ENCODE measurements at regions not wholly inside any gene's neighbourhood (a gene's known extent, or its start where the extent isn't known, plus 50 kb on each side); places are given as distances from the start of the nearest gene placed in this dataset.
"Not testable (repeated sequence)": the region's sequence is repeated elsewhere in the genome, so short reads cannot be mapped to it uniquely, and the experiment has no call there.

DNA sequence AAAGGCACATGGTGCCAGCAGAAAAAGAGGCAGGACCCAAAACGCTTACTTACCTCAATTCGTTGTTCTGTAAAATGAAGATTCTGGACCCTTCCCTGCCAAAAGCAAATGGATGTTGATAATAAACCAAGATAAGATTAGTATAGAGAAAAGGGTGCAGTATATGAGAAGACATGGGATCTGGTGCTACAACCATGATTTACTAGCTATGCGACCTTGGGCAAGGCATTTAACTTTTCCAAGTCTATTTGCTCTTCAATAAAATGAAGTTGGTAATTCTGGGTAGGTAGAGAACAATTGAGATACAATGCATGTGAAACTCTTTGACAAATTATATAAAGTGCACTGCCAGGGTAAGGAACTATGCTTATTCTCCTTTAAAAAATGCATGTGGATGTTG lies 185.0 kb upstream of the IRF2BP2 start:
- FAIRE-seq; DNase-seq (ENCODE audit: extremely low spot score, insufficient read length, low read depth): not testable (repeated sequence)

DNA sequence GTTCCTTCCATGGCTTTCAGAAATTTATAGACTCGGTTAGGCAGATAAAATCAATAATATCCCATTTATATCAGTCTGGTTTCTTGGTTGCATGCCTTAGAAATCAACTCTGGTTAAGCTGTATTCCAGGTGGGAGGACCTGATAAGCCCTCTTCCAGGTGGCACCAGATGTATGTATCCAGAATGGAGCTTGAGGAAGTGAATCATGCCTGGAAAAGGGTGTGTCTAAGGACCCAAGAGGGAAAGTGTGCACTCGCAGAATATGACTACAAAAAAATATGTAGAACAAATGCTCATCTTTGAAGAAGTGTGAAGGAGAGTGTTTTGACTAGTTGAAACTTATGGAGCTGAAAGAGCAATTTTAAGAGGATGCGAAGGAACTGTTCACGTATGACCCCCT lies 184.5 kb upstream of the IRF2BP2 start:
- not testable (repeated sequence) for FAIRE-seq; DNase-seq (ENCODE audit: extremely low spot score, insufficient read length, low read depth)

DNA sequence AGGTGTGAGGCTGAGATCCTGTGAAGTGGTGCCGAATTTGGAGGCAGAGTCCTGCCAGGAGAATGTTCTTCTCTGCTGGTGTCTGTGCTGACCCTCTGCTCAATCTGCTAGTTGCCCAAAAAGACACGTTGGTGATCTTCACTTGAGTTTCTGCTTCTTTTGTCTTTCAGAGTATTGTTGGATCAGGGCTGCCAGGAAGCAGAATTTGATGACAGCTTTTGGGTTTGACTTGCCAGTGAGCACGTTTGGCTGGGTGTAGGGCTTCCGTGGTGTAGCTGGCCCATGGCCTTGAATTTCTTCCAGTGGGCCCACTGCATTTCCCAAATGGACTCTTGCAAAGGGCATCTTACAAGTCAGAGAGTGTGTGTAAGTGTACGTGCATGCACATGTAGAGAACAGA lies 183.9 kb upstream of the IRF2BP2 start:
- FAIRE-seq: not testable (repeated sequence)

DNA sequence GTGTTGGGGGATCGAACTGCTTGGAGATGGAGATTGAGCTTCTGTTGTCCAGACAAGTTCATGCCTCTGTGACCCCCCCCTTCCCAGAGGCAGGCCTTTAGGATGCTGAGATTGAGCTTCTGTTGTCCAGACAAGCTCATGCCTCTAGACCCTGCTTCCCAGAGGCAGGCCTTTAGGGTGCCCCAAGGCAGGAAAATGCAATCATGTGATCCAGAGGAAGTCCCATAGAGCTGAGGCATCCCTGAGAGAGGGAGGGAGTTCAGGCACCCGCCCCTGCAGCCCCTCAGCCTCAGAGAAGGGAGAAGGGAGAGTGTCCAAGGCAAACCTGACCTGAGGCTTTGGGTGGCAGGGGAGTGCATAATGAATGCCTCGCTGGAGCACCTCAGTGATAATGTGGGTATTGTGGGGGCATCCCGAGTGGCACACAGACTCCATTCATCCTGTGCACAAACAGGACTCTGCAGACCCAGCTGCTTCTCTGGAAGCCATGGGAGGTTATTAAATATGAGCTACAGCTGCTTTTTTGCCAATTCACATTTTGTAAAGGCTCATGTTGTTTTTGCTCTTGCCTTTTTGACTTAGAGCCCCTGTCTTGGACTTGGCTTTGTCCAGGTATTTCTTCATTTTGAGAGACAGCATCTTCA lies 182.4 kb upstream of the IRF2BP2 start:
- FAIRE-seq; DNase-seq (ENCODE audit: extremely low spot score, insufficient read length, low read depth): not testable (repeated sequence)

More for the DNA sequence above, 183.9 kb upstream of the IRF2BP2 start:
- DNase-seq (ENCODE audit: extremely low spot score, insufficient read length, low read depth): not testable (repeated sequence)

DNA sequence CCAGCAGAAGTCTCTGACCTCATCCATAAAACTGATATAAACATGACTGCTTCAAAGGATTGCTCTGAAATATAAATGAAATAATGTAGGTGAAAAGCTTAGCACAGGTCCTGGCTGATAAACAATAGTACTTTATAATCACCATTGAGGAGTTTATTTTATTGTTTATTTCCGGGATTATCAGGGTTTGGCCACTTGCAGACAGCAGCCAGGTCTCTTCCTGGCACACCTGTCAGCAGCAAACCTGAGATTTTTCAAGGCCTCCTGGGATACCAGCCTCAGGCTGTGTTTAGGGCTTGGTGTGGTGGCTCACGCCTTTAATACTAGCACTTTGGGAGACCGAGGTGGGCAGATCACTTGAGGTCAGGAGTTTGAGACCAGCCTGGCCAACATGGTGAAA lies 181.6 kb upstream of the IRF2BP2 start:
- DNase-seq (ENCODE audit: extremely low spot score, insufficient read length, low read depth); FAIRE-seq: not testable (repeated sequence)

DNA sequence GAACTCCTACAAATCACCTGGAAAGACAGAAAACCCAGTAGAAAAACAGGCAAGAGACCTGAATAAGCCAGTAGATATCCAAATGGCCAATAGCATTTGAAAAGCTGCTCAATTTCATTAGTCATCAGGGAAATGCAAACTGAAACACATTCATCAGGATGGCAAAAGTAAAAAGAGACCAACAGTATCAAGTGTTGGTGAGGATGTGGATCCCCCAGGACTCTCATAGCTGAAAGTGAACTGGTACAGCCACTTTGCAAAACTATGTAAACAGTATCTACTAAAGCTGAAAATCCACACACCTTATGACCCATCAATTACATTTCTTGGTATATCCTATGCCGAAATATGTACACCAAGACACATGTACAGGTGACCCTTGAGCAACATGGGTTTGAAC lies 180.4 kb upstream of the IRF2BP2 start:
- not testable (repeated sequence) for DNase-seq (ENCODE audit: extremely low spot score, insufficient read length, low read depth); FAIRE-seq

DNA sequence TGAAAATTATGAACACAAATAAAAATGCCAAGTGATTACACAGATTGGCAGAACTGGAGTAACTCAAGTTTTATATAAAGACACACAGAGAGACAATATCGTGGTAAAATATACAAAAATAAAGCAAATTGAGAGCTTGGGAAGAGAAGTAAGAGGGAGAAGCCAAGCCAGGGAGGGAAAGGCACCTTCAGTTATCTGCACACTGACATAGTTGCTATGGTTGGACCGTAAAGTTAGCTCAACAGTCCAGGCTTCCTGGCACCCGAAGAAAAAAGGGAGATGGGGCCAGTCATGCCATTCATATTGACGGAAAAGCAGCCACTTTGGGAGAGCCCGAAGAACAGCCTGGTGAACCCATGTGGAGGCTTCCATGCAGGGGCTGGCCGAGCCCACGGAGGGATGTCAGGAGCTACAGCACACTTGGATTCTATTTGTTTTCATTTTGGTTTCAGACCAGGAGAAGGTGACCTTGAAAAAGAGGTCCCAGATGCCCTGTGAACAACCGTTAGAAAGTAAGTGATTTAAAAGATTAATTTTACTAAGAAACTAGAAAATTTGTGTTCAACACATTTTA lies 177.1 kb upstream of the IRF2BP2 start:
- DNase-seq (ENCODE audit: extremely low spot score, insufficient read length, low read depth); FAIRE-seq: not testable (repeated sequence)

DNA sequence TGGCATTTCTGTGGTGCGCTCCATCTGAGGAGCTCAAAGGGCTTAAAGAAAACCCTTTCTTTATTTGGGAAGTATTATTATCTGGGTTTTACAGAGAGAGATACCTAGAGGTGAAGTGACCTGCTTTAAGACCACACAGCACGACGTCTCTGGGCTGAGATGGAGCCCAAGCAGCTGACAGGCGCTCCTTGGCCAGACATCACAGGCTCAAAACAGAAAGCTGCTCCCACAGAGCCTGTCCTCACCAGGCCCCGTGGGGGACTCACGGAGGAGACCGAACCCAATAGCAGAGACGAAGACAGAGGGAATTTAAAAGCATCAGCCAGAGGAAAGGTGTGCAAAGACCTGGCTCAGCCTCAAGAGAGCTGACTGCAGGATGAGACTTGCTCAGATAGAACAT lies 175.9 kb upstream of the IRF2BP2 start:
- DNase-seq (ENCODE audit: extremely low spot score, insufficient read length, low read depth); FAIRE-seq: not testable (repeated sequence)

DNA sequence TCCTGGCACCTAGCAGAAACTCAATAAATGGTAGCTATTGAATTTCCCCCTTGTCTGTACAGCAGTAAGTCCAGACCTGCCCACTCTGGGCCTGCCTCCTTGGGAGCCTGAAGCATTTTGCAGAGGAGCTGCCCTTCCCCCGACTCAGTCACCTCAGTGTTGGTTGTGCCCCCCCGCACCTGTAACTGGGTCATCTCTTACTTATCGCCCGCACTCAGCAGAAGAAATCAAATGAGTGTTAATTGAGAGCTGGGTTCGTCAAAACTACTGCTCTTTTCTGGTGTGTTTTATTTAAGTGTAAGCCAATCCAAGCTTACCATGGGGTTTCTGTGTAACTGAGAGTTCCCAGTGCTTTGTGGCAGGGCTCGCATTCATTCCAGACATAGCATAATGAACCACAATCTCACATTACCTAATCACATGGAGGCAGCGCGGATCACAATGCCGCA lies 175.5 kb upstream of the IRF2BP2 start:
- not testable (repeated sequence) for DNase-seq (ENCODE audit: extremely low spot score, insufficient read length, low read depth); FAIRE-seq

DNA sequence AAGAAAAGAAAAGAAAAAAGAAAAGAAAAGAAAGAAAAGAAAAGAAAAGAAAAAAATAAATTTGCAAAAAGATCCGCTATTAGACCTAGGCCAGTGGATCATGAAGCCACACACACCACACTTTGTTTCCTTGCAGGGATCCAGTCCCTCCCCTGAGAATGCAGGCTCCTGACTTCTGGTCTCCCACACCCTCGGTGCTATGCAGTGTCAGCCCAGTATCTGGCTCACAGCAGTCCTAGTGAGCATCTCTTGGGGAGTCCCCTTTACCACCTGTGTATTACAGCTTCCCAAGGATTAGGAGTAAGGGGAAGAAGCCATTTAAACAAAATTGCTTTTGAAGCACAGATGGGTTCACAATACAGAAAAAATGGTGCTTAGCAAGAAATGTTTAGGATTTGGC lies 174.1 kb upstream of the IRF2BP2 start:
- DNase-seq (ENCODE audit: extremely low spot score, insufficient read length, low read depth); FAIRE-seq: not testable (repeated sequence)

DNA sequence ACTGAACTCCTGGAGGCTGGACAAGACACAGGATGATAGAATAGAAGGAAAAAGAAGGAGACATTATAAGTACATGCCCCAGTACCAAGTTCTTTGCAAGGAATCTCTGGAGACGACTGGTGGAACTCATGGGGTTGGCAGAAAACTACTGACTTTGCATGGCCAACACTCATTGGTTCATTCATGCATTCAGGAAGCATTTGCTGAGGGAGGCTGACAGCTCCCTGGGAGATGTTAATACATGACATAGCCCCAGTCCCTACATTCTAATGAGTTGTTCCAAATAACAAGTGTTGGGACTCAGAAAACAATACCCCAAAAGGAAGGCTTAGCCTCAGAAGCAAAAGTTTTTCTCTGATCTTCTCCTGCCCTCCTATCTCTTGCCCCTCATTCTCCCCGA lies 172.8 kb upstream of the IRF2BP2 start:
- no peak for FAIRE-seq
- no peak for DNase-seq (ENCODE audit: extremely low spot score, insufficient read length, low read depth)

DNA sequence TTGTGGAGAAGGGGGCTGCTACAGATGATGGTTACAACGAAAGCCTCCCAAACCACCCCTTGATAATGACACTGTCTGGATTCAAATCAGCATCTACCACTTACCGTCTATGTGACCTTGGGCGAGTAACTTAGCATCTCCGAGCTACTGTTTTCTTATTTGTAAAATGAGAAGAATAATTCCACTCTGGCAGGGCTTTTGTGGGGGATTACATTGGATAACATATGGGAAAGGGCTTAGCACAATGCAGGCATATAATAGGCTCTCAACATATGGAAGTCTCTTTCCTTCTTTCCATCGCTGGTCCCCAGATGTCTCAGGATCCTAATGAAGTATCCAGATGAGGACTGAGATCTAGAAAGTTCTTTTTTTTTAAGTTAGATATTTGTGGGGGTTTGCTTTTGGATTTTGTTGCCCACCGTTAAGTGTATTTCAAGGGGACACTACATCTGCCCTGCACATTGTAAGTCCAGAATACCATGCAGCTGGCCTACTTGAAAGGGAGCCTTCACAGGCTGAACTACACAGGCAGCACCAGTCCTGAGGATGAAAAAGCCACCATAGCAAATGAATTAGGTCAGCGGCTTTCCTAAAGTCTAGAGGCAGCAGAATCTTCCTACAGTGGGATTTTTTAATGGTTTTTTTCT lies 172.2 kb upstream of the IRF2BP2 start:
- no peak for FAIRE-seq
- DNase-seq (ENCODE audit: extremely low spot score, insufficient read length, low read depth): no peak

DNA sequence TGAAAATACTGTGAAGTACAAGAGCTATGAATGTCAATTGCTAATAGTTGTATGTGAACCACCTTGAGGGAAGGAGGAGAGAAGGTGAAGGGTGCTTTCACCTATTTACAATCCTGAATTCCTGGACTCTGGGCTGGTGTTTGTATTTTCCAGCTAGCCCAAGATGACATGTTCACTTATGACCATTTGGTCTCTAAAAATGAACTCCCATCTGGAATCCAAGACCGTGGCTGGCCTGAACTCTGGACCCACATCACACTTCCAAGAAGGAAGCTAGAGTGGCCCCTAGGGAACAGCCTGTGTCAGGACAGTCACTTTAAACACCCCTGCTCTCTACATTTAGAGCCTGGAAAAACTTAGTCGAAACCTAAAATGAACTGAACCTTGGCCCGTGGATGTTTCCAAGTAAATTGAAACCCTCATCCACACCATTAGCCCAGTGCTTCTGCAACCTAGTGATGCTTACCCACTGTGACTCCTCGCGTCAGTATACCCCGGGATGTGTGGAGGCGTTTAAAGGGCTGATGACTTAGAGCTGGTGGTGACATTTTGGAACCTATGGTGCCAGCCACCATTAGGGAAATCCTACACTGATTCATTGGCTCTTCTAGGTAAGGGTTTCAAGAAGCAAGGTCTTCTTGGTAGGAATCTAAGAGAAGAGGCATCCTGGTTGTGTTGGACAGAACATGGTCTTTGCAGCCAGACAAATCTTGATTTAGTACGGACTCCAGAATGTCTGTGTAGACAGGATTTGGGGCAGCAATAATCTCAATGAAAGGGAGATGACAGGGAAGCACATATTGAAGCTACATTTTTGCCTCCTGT lies 171.5 kb upstream of the IRF2BP2 start:
- DNase-seq (ENCODE audit: extremely low spot score, insufficient read length, low read depth) (no peak), FAIRE-seq (no peak)

DNA sequence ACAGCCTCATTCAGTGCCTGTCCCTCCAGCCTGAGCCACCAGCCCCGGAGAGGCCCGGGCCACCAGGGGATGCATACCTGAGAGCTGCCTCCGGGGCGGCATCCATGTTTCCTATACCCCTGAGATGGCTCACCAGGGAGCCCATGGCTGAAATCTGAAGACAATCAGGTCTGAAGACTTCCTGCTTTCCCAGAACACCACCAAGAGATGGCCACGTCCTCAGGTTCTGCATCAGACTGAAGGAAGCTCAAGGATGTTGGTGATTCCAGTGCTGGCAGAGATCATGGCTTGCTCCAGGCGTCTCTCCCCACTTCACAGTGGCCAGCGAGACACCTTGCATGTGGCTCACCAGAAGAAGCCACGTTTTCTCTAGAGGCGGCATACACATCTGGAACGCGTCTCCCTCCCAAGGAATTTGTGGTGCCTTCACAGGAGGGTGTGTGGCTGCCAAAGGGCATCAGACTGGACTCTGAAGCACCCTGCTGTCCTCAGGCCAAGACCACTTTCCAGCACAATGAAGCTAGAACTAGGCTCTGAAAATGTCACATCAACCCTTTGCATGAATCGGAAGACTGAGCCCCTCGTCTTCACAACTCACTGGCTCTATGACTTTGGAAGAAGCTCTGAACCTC lies 170.7 kb upstream of the IRF2BP2 start:
- FAIRE-seq (no peak), DNase-seq (ENCODE audit: extremely low spot score, insufficient read length, low read depth) (no peak)

DNA sequence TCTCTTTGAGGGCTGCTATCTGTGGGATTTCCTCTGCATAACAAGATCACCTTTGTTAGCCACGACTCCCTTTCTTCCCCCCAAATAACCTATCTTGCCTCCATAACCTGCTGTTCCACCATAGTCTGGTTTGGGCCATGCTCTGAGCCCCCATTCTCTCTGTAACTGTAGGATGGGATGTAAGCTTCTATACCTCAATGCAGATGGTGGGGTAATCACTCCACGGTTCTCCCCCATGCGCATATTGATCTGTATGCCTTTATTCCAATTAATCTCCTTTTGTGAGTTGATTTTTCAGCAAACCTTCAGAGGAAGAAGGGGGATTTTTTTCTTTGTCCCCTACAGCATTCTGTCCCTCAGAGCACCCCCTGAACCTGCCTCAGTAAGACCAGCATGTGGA lies 170.1 kb upstream of the IRF2BP2 start:
- FAIRE-seq: no peak

DNA sequence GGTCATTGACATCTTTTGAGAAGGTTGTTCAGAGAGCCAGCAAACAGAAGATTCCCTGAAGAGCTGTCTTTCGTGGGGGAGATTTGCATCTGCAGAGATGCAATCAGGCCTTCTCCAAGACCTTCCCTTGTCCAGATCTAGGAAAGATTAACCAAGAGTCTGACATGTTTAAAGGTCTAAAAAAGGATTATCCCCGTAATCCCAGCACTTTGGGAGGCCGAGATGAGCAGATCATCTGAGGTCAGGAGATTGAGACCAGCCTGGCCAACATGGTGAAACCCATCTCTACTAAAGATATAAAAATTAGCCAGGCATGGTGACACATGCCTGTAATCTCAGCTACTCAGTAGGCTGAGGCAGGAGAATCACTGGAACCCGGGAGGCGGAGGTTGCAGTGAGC lies 169.6 kb upstream of the IRF2BP2 start:
- DNase-seq (ENCODE audit: extremely low spot score, insufficient read length, low read depth); FAIRE-seq: not testable (repeated sequence)

More for the DNA sequence above, 170.1 kb upstream of the IRF2BP2 start:
- no peak for DNase-seq (ENCODE audit: extremely low spot score, insufficient read length, low read depth)

DNA sequence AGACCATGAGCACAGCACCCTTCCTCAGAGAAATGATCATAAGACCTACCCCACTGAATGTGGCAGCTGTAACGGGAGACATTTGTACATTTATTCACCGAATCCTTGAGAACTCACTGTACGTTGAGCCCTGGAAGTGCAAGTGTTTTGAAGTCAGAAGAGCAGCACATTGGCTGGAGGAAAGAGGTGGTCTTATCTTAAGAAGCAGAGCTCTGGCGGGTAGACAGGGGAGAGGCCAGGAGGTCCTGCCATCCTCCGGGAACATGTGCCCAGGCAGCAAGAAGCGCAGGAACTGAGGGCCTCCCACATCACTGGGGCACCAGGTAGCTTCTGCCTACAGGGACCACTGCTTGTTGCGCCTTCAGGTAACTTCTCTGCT lies 169.2 kb upstream of the IRF2BP2 start:
- DNase-seq (ENCODE audit: extremely low spot score, insufficient read length, low read depth) (no peak), FAIRE-seq (no peak)

DNA sequence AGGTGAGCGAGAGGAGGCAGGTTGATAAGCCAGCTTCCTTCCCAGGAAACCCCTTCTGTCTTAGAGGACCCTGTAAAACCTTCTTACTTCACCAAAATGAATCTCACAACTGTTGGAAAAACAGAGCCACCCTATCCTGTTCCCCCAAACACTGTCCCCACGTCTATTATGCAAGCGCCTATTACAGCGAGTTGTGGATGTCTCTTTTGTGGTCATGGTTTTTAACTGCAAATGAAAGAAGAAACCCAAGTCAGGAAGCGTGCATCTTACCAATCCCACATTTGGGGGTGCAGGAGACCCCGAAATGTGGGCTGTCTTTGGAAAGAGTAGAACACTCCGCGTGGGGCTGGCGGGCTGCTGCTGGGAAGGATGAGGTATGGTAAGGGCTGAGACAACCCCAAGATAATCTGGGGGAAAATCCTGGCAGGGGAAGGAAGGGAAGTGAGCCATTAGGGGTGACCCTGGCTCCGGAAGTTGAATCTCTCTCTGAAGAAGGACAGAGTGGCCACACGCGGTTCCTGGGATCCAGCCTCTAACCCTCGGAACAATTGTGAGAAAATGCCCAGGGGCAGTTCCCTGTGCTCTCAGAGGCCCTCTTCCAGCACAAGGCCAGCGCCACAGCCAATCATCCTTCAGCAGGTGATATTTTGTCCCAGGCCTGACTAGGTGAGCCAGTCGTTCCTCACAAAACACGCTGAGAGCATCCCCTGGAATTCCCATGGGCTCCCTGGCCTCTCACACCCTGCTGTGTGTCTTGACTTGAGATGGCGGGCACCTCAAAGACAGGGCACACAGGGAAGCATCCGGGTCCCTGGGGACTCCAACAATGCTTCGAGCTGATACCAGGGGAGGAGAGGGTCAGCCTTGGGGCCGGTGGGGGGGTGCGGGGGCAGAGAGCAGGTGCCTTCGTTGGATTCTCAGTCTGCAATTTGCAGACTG lies 168.5 kb upstream of the IRF2BP2 start:
- DNase-seq (ENCODE audit: extremely low spot score, insufficient read length, low read depth): no peak
- FAIRE-seq: no peak

DNA sequence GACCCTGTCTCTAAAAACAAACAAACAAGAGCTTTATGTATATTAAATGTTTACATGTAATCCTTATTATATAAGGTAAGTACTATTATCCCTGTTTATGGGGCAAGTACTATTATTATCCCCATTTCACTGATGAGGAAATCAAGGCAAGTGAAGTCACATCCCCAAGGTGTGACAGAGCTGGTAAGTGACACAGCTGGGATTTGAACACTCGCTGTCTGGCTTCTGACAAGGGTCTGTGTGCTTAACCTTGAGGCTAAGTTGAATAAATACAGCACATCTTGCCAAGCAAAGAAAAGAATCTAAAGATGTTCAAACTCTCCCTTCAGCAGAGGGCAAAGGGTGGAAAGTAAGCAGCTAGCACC lies 167.9 kb upstream of the IRF2BP2 start:
- FAIRE-seq (no peak), DNase-seq (ENCODE audit: extremely low spot score, insufficient read length, low read depth) (no peak)

Measured in GM18507 (cell line).